GM19240 (cell line): ENCODE measurements at regions not wholly inside any gene's neighbourhood (a gene's known extent, or its start where the extent isn't known, plus 50 kb on each side); places are given as distances from the start of the nearest gene placed in this dataset.
"Not testable (repeated sequence)": the region's sequence is repeated elsewhere in the genome, so short reads cannot be mapped to it uniquely, and the experiment has no call there.

Experiments
- DNase-seq: peaks from one replicate; pipeline ENCODE4 v3.0.0; 2011; ENCODE audit warnings: low spot score; ENCODE audit not compliant: insufficient read length

DNA sequence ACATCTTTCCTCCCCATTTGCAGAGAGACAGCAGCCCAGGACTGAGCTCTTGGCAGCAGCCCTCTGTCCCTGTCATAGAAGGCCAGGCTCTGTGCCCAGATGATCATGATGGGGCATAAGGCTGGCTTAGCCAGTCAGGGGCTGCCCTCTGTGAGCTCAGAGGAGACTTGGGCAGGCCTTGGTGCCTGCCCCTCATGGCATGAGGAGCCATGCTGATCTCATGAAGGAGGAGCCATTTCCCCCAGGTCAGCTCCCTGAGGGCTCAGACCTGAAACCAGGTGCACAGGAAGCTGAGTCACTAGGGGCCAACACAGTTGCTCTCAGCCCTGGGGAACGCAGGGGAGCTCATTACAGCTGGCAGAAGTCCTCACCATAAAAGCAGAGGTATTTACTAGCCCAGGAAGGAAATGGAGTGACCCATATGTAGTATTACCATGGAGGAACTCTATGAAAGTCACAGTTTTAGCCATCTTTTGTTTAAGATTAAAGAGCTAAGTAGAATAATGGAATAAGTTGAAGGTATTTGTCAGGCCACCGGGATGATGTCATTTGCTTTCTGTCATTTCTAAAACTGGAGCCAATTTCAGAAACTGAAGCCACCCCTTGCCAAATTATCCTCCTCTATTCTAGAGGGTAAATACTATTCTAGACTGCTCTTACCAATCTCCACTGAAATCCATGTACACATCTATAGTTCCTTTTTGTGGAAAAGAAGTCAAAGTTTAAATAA, 362.4 kb upstream of the ZNF32 start:
- DNase-seq: peak; percentile 44

DNA sequence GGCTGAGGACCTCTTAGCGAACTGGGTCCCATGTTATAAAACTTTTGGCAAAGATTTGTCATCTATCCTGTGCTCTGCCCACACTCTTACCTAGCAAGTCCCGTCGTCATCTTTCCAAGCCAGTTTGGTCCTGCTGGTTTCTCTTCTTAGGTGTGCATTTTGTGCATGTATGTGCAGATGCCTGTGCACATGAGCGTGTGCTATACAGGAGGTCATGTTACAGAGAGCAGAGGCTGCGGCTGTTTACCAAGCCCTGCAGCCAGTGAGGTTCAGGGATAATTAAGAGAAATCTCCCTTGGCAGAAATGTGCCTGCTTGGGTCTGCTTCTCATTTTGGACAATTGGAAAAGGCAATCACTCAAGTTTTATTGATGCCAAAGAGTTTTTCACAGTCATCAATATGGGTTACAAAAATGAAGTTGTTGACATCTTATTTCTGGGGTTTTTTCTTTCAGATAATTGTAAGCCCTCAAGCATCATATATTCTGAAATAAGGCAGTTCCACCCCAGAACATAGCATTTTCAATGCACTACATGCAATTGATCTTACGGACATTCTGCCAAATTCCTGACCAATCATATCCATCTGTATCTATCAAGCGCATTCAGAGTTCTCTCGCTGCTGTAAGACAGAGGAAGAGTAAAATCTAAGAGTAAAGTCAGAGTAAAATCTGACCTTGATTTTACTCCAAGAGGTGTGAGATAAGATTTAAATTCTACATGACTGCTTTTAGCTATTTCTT, 361.4 kb upstream of the ZNF32 start:
- DNase-seq: no peak

DNA sequence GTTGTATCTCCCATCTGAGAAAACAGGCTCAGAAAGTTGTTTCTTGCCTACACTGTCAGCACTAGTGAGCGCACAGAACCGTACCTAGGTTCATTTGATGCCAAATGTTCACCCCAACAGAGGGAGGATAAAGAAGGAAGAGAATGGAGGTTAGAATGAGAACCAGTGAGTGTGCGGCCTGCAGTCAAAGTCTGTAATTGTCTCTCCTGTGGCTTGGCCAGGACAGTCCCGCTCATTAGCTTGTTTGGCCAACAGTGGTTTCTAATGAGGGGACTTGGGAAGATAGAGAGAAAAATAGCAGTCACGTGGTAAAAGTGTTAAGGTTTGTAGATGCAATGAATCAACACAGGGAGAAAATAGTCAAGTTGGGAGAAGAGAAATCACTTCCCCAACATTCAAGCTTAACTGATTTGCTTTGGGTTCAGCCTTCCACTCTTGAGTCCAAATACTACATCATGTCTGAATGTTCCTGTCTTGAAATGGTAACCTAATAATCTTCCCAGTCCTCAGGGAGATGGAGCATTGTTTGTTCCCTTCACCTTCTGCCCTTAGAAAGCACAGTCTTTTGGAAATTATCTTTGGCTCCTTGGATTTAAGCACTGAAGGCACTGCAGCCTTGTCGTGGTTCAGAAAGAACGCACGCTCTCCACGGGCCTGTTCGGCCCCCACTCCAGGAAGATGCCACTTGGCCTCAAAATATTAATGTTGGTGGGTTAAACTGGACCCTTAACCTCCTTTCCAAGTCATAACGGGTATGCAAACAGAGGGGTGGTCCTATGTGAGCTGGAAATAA, 360.4 kb upstream of the ZNF32 start:
- no peak for DNase-seq

DNA sequence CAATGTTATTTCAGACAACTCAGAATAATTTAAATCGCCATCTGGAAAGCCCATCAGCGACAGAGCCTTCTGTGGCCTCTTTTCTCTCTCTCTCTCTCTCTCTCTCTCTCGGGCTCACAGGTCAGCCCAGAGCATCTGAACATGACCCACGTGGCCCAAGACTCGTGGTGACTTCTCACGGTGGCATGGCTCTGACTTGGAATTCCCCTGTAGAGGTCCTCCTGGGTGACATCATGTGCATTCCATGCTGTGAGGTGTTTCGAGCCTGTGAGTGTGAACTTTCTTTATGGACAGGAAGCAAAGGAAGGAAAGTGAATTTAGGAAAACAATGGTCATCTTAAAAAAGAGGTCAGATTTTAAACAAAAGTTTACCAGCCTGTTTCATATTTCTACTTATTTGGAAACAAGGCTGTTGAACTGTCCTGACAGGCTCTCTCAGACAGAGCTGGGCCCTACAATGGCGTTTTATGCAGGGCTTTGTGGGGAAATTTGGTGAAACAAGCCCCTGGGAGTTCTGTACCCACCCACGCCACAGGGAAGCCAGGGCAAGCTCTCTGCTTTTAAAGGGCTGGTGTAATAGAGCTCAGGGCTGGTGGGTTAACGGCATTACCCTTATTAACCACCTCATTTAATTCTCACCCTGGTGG, 359.7 kb upstream of the ZNF32 start:
- DNase-seq: no peak

DNA sequence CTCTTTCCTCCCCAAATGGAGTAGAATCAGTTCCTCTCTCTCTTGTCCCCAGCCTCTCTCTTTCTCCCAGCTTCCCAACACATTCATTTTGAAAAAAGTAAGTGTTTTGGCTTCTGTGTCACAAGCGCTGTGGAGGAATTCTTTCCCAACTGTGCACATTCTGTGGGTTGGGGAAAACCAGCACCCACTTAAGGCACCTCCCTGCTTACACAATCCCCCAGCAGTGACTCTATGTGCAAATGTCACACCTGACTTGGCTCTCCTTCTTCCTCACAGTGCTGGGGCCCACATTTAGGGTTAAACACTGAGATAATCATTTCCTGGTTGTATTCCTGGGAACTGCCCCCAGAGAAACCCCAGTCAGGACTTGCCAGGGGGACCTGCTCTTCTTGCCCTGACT, 358.1 kb upstream of the ZNF32 start:
- DNase-seq: no peak

DNA sequence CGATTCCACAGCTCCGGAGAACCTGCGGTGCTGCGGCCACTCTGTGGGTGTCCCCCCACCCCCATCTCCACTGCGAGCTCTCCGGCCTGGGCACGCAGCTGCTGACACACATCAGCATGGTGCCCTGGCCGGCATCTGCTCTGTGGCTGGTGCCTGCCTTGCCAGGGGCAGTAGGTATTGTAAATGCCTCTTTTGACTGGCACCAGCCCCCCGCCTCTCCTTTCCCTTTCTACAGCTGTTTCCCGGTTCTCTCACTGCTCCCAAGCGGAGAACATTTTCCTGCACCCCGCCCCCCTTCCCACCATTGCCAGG, 357.1 kb upstream of the ZNF32 start:
- DNase-seq: no peak

DNA sequence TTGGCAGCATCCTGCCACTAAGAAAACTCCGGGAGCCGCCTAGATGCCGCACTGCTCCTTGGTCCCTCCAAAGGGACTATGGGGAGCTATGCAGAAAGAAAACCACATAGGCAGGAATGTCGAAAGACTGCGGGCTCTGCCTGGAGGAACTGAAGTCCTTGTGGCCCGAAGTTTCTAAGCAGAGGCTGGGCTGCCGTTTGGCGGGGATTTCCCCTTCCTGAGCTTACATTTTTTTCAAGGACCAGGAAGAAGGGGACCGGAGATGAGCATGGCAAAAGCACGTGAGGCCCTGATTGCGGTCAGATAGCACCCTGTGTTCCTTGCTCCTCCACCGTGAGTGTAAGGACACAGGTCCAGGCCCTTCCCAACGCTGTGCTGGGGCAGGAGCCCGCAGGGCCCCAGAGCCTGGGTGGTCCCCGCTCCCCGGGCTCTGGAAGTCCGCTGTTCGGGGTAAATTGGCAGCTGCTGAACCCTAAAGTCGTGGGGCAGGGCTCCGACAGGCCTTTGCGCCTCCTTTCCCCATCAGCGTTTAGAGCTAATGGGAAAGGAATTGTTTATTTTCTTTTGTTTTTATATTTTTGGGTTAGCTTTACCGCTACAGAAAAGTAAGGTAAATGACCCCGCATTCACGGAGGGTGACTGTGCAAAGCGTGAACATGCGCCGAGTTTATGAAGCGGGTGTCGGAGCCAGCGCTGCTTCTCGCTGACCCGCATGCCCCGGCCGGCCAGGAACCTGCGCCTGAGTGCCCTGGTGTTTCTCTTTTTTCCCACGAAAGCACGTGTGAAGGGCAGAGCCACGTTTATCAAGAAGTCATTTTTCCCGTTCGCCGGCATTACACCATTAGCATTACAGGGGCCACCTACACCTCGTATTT, 356.5 kb upstream of the ZNF32 start:
- DNase-seq: no peak

DNA sequence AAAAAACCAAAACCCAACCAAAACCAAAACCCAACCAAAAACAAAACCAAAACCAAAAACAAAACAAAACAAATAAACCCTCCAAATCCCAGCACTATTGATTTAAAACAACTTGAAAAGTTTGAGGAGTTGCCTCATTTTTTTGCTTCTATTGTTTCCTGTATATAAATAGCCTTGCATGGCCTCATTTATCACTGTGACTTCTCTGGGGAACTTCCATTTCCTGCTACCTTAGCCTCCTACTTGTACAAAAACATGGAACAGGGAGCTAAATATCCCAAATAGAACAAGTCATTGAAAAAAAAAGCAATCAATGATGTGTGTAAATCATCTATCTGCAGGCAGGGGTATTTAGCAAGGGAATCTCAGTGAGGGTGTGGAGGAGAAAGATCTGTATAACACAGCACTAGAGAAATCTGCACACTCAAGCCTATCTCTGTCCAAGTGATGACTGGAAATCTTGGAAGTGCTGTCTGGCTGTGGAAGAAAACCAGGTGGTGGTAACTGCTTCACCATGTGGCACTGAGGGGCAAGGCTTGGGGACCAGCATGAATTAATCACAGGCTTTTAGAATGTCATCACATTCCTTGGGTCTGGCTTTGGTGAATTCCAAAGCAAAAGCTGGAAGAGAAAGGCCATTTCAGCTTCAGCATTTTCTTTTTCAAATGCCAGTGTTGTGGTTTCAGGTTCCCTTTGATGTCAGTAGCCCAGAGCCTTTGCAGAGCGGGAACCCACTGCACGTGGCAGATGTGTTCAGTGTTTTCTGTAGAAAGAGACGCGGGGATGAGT, 349.5 kb upstream of the ZNF32 start:
- no peak for DNase-seq

DNA sequence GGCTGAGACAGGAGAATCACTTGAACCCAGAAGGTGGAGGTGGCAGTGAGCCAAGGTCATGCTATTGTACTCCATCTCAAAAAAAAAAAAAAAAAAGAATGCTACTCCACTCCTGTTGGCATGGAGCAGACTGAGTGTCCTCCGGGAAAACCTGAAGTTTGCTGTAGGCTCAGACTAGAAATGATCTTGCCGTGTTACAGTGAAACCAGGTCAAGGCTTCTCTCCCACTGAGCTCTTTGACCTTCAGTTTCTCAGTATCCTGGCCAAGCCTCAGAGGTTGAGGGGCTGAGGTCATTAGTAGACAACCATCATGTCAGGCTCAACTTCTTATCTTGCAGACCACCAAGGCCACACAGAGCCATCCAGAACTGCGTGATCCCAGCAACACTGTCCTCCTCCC, 348.6 kb upstream of the ZNF32 start:
- DNase-seq: no peak

DNA sequence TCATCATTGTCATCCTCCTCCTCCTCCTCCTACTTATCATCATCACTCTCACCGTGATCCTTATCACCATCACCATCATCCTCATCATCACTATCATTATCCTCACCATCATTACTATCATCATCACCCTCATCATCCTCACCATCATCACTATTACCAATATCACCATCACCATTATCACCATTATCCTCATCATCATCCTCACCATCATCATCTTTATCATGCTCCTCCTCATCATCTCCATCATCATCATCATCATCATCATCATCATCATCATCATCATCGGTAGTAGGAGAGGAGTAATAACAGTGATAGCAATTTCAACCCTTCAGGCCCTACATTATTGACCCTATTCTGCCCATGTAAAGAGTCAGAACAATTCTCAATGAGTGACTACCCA, 345.9 kb upstream of the ZNF32 start:
- no peak for DNase-seq

DNA sequence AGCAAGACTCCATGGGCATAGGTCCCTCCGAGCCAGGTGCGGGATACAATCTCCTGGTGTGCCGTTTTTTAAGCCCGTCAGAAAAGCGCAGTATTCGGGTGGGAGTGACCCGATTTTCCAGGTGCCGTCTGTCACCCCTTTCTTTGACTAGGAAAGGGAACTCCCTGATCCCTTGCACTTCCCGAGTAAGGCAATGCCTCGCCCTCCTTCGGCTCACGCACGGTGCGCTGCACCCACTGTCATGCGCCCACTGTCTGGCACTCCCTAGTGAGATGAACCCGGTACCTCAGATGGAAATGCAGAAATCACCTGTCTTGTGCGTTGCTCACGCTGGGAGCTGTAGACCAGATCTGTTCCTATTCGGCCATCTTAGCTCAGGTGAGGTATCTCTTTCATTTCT, 344.1 kb upstream of the ZNF32 start:
- DNase-seq: not testable (repeated sequence)

DNA sequence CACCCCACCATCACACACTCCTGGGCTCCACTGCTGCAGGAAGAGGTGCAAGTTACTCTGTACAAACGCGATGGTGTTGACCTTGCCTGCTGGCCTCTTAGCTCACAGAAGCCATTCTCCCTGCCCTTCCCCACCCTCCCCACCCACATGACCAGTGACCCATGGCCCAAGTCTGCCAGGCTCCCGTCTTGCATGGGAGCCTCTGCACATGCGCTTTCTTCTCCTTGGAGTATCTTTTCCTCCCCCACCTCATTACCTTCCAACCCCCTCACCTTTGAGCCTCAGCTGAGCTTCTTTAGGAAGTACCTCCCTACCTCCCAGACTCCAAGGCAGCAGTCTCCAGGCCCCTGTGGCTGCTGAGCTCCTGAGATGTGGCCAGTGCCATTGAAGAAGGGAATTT, 337.7 kb upstream of the ZNF32 start:
- no peak for DNase-seq

DNA sequence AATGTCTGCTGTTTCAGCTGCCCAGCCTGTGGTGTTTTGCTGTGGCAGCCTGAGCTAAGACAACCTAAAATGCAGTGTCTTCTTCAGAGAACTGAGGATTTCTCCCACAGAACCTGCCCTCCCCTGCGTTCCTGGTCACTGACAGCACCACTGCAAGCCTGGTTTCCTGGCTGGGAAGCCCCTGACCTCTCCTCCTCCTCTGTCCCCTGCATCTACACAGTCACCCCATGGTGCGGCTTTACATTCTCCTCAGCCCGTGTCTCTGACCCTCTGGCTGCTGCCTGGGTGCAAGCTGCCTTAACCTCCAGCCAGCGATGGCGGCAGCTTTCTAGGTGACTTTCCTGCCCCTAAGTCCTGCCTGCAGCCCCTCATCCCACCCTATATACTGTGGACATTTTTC, 337.3 kb upstream of the ZNF32 start:
- no peak for DNase-seq

DNA sequence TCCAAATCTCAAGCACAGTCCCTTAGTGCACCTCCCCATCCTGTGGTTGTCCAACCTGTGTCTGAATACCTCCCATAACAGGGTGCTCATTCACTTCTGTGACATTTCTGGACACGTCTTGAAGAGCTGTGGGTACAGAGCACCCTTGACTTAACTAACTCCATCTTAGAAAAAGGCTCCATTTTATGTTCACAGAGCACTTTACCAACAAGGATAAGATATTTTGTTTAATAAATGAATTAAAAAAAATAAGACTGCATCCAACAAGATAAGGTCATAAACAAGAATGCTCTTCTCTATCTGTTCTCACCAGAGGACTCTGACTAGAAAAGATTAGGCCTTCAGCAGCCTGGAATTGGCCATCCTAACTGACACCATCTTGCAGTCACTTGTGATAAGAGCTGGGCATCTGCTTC, 335.2 kb upstream of the ZNF32 start:
- no peak for DNase-seq

DNA sequence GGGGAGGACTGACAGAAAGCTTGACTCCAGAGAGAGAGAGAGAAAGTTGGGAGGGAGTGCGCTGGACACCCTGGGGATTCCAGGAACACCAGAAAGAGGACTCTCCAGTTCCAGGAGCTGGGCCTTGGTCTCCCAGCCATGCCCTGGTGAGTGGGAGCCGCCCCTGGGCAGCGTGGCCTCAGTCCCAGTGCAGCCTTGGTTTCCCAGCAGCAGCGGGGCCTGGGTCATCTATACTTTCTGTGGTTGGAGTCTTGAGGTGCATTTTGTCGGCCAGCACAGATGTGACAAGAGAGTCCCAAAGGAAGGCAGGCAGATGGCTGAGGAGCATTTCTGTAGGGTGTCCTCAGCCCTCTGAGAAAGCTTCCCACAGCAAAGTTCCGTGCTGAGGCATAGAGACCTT, 334.7 kb upstream of the ZNF32 start:
- DNase-seq: no peak

DNA sequence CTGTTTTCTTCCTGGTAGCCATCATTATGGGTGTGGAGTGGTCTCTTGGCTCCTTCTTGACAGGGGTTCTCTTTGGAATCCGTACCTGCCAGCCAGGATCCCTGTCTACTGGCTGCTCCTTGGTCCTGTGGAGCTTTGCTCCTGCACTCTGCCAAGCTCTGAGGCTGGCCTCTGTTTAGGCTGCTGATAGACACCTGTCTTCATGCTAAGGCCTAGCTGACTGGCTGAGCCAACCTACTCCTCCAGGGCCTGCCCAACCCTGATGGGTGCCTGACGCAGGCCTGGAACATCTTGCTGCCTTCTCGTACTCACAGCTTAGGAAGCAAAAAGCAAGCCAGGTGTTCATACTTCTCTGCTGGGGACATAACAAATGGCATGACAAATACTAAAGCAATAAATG, 333.6 kb upstream of the ZNF32 start:
- DNase-seq: no peak

DNA sequence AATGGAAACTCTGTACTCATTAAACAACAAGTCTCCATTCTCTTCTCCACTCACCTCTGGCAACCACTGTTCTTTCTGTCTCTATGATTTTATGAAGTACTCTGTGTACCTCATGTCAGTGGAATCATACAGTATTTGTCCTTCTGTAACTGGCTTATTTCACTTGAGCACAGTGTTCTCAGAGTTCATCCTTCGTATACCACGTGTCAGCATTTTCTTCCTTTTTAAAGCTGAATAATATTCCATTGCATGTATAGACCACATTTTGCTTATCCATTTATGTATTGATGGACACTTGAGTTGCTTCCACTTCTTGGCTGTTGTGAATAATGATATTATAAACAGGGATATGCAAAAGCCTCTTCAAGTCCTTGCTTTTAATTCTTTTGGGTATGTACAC, 333.0 kb upstream of the ZNF32 start:
- no peak for DNase-seq

DNA sequence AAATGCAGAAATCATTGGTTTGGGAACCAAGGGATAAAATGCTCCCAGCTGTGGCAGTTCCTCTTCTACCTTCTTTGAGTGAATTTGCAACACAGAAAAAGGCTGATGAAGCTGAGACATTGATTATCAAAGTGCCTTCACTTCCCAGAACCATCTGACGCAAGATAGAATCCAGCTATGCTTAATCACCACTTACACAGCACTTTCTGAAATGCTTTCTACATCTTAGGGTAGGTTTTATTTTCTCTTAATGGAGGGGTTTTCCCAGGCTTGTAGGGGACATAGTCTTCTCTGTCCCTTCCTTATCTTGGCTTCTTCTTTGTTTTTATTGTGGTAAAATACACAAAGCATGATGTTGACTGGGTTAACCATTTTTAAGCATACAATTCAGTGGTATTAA, 332.6 kb upstream of the ZNF32 start:
- no peak for DNase-seq

DNA sequence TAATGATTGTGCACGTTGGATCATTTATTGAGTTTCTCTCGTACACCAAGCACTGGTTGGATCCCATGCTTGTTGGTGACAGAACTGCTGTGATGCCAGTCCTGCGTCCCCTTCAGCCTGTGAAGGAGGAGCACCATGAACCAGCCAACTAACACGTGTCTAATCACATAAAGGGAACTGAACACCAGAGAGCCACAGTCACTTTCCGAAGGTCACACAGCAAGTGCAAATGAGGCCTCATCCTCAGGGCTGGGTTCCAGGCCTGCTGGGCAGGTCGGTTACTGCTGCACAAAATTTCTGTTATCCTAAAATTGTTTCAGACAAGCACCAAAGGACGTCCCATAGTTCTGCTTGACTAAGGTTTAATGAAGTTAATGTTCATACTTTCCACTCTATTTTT, 332.0 kb upstream of the ZNF32 start:
- DNase-seq: no peak

DNA sequence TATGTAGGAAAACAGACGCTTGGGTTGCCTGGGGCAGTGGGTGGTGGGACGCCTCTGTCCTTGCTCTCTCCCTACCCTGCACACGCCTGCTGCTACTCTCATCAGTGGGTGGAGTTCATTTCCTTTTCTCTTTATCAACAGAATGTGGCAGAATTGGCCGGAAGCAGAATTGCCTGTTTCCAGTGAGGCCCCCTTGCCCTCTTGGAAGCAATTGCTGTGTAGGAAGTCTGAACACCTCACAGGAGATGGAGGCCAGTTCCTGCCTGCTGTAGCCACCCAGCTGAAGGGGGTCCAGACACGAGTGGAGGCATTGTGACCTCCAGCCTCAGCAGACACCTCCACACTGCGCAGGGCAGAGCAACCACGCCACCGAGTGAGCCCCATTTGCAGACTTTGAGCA, 331.6 kb upstream of the ZNF32 start:
- no peak for DNase-seq
